ENCODE measurements at regions not wholly inside any gene's neighbourhood (a gene's known extent, or its start where the extent isn't known, plus 50 kb on each side); places are given as distances from the start of the nearest gene placed in this dataset.
"Not testable (repeated sequence)": the region's sequence is repeated elsewhere in the genome, so short reads cannot be mapped to it uniquely, and the experiment has no call there.

- not testable (repeated sequence) for TF ChIP-seq CTCF, POLR2A (IDR thresholded peaks at IDR 0.05)
Observed at GRCh38 chr20:48488334-48489034, 339.3 kb downstream of the PREX1 start.

Data from body of pancreas (tissue), 4 donors.